ENCODE measurements at regions not wholly inside any gene's neighbourhood (a gene's known extent, or its start where the extent isn't known, plus 50 kb on each side); places are given as distances from the start of the nearest gene placed in this dataset.
A peak's percentile ranks its signal among the peaks of the same experiment; 100 is the strongest.

DNA sequence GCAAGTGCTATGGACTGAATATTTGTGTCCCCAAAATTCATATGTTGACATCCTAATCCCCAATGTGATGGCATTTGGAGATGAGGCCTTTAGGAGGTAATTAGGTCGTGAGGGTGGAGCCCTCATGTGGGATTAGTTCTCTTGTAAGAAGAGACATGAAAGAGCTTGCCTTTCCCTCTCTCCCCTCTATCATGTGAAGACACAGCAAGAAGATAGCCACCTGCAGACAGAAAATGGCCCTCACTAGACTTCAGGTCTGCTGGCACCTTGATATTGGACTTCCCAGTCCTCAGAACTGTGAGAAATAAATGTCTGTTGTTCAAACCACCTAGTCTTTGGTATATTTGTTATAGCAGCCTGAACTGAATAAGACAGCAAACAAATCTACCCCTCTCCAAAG is 75.1 kb upstream of the TBX20 start:
- no peak overlapping the region for H3K27ac ChIP-seq
- no peaks in the 10 kb centered on the region for H3K27me3 ChIP-seq
- intact Hi-C loops (cut with DNase I; ENCODE audit: low total_unique reads): no loop called here
- no peaks in the 10 kb centered on the region for H3K9me3 ChIP-seq
- H3K36me3 ChIP-seq: no peaks in the 10 kb centered on the region
- no peak overlapping the region for H3K4me3 ChIP-seq
- TF ChIP-seq POLR2AphosphoS5 (IDR thresholded peaks at IDR 0.05) (no peak), EP300 (IDR thresholded peaks at IDR 0.05) (no peak), POLR2A (IDR thresholded peaks at IDR 0.05) (no peak), CTCF (IDR thresholded peaks at IDR 0.05) (no peak)
- H3K4me1 ChIP-seq: no peaks in the 10 kb centered on the region
- DNase-seq: no peak
- 50 to 94% (median 77%) methylated on average over 1 of the region's 1 CpG for WGBS, 5 donors

DNA sequence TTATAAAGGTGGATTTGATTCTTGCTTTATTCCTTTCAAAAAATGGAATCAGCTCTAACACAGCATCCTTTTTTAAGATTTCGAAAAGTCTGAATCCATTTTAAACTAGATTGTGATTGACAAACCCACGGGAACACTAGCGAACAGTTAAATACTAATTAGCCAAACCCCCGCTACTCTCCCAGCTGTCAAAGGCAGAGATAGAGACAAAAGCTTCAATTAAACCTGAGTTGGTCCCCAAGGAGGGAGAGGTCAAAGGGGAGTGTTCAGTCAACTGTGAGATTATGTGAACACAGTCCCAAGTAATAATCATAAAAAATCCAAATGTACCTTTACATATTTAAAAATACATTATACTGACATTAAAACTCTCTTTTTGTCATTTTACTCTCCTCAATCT is 65.7 kb upstream of the TBX20 start:
- H3K9me3 ChIP-seq: no peaks in the 10 kb centered on the region
- no peaks in the 10 kb centered on the region for H3K36me3 ChIP-seq
- no peak overlapping the region for H3K27ac ChIP-seq
- no peak overlapping the region for H3K4me3 ChIP-seq
- intact Hi-C loops (cut with DNase I; ENCODE audit: low total_unique reads): no loop called here
- H3K27me3 ChIP-seq: no peaks in the 10 kb centered on the region
- no peak for DNase-seq
- no peak for TF ChIP-seq EP300 (IDR thresholded peaks at IDR 0.05)
- no peak for TF ChIP-seq POLR2A (IDR thresholded peaks at IDR 0.05)
- TF ChIP-seq CTCF (IDR thresholded peaks at IDR 0.05): no peak
- no peak for TF ChIP-seq POLR2AphosphoS5 (IDR thresholded peaks at IDR 0.05)
- H3K4me1 ChIP-seq: no peaks in the 10 kb centered on the region
- 50 to 68% (median 58%) methylated on average over 4 of the region's 4 CpGs for WGBS, 5 donors

DNA sequence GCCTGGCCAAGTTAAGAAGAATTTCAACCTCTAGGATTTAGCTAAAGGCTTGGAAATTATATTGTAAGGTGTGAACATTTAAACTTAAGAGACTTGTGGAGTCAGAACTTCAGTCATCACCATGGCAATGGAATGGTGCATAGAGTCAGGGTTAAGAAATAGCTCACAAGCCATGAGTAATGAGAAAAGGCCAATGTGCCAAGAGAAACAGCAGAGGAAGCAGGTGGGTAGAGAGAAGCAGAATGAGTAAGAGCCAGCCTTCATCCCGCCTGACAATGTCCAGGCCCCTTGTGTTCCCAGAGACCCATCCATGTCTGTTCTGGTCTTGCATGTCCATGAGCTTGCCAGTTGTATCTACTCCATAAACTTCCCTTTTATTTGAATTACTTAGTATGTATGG is 62.6 kb upstream of the TBX20 start:
- Histone ChIP-seq H3K27ac (no peak overlapping the region), H3K4me3 (no peak overlapping the region), H3K9me3 (no peaks in the 10 kb centered on the region), H3K36me3 (no peaks in the 10 kb centered on the region), H3K27me3 (no peaks in the 10 kb centered on the region), H3K4me1 (no peaks in the 10 kb centered on the region)
- TF ChIP-seq POLR2AphosphoS5 (IDR thresholded peaks at IDR 0.05) (peak in 2 of 3 donors; percentile 14 to 15), POLR2A (IDR thresholded peaks at IDR 0.05) (no peak)
- no peak for DNase-seq
- intact Hi-C loops (cut with DNase I; ENCODE audit: low total_unique reads): no loop called here
- WGBS, 5 donors: 83 to 96% (median 96%) methylated on average over 1 of the region's 1 CpG

DNA sequence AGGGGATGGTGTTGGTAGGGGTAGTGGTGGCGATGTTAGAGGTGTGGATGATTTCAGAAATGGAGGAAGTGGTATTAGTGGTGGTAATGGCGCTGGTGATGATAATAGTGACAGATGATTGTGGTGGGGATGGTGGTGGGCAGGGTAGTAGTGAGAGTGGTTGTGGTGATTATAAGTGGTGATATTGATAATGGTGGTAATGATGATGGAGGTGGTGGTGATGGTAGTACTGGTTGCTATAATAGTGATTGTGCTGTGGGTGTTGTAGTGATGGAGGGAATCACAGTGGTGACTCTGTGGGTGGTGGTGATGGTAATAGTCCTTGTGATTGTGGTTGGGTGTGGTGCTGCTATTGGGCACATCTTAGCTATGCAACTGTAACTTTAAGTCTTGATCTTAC is 61.6 kb upstream of the TBX20 start:
- DNase-seq: no peak
- WGBS, 5 donors: 70 to 94% (median 85%) methylated on average over 2 of the region's 2 CpGs
- TF ChIP-seq CTCF (IDR thresholded peaks at IDR 0.05): no peak
- TF ChIP-seq POLR2A (IDR thresholded peaks at IDR 0.05): no peak
- TF ChIP-seq EP300 (IDR thresholded peaks at IDR 0.05): no peak
- no peak for TF ChIP-seq POLR2AphosphoS5 (IDR thresholded peaks at IDR 0.05)

DNA sequence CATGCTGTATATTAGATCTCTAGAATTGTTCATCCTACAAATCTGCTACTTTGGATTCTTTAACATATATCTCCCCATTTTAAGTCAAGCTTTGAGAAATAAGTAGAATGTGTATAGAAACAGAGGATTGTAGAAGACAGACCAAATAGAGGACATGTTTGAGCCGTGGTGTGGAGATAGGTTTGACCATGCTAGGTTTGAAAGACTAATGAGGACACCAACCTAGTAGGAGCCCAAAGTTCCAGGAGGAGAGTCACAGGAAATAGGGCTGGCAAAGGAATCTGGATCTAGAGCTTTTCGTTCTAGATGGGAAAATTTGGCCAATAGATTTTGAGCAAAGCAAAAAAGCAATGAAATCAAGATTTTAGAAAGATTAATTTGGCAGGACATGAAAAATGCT is 60.5 kb upstream of the TBX20 start:
- H3K4me1 ChIP-seq: no peaks in the 10 kb centered on the region
- H3K4me3 ChIP-seq: no peak overlapping the region
- H3K36me3 ChIP-seq: no peaks in the 10 kb centered on the region
- no peaks in the 10 kb centered on the region for H3K9me3 ChIP-seq
- H3K27ac ChIP-seq: no peak overlapping the region
- 76 to 84% (median 80%) methylated on average over 2 of the region's 2 CpGs for WGBS, 5 donors
- intact Hi-C loops (cut with DNase I; ENCODE audit: low total_unique reads): no loop called here
- TF ChIP-seq EP300 (IDR thresholded peaks at IDR 0.05) (no peak), CTCF (IDR thresholded peaks at IDR 0.05) (no peak), POLR2AphosphoS5 (IDR thresholded peaks at IDR 0.05) (no peak), POLR2A (IDR thresholded peaks at IDR 0.05) (no peak)
- no peak for DNase-seq
- H3K27me3 ChIP-seq: no peaks in the 10 kb centered on the region

More for the DNA sequence above, 61.6 kb upstream of the TBX20 start:
- Histone ChIP-seq H3K4me1 (no peaks in the 10 kb centered on the region), H3K36me3 (no peaks in the 10 kb centered on the region), H3K4me3 (no peak overlapping the region), H3K27ac (no peak overlapping the region), H3K9me3 (no peaks in the 10 kb centered on the region), H3K27me3 (no peaks in the 10 kb centered on the region)
- intact Hi-C loops (cut with DNase I; ENCODE audit: low total_unique reads): no loop called here
